Lower leg skin (tissue), 3 donors: ENCODE measurements at regions not wholly inside any gene's neighbourhood (a gene's known extent, or its start where the extent isn't known, plus 50 kb on each side); places are given as distances from the start of the nearest gene placed in this dataset.

Source experiments
- CTCF ChIP-seq, 3 donors: fragments of 450-650 bp; IDR thresholded peaks; one replicate each; pipeline ENCODE4 v1.5.1; 2016; ENCODE audit warnings: antibody characterized with exemption in 3 of 3, mild to moderate bottlenecking in 3 of 3, moderate library complexity in 2 of 3
- POLR2A ChIP-seq, 2 donors: fragments of 450-650 bp; IDR thresholded peaks; one replicate each; pipeline ENCODE4 v1.6.1; 2016 to 2017; ENCODE audit warnings: antibody characterized with exemption in 2 of 2, mild to moderate bottlenecking in 1 of 2, moderate library complexity in 1 of 2

- no peak for TF ChIP-seq CTCF (IDR thresholded peaks at IDR 0.05)
- TF ChIP-seq POLR2A (IDR thresholded peaks at IDR 0.05), result no peak
These were observed 107.0 kb upstream of the ERG start for GRCh38 chr21:38605236-38605635.
